Kidney (tissue), 13 donors: ENCODE measurements at regions not wholly inside any gene's neighbourhood (a gene's known extent, or its start where the extent isn't known, plus 50 kb on each side); places are given as distances from the start of the nearest gene placed in this dataset.

ENCODE experiments used
- DNase-seq, 5 donors: peaks; one replicate each; pipeline ENCODE4 v3.0.0-alpha.2; 2013 to 2020
- FAIRE-seq: peaks from 2 replicates; lab custom pipeline; 2012; peaks lifted over from hg19 to GRCh38; lab: Jason Lieb, UNC
- H3K27ac ChIP-seq, 2 donors: one replicate each; pipeline ENCODE4 v1.7.0; 2013; ENCODE audit warnings: low read depth in 2 of 2, low read length in 2 of 2, inconsistent platforms in 1 of 2
- H3K27me3 ChIP-seq: one replicate; pipeline ENCODE4 v1.7.1; 2013; ENCODE audit warnings: low read length, inconsistent platforms; ENCODE audit not compliant: control insufficient read depth, insufficient read depth
- H3K36me3 ChIP-seq, 3 donors: one replicate each; pipeline versions ENCODE4 v1.7.0 to v1.7.1; 2013; ENCODE audit warnings: low read length in 3 of 3, control low read depth in 1 of 3, inconsistent platforms in 1 of 3; ENCODE audit not compliant: insufficient read depth in 3 of 3, control insufficient read depth in 2 of 3
- H3K4me1 ChIP-seq, 3 donors: one replicate each; pipeline versions ENCODE4 v1.7.0 to v1.7.1; 2013; ENCODE audit warnings: low read length in 3 of 3, inconsistent platforms in 1 of 3, low read depth in 1 of 3; ENCODE audit not compliant: control insufficient read depth in 2 of 3, insufficient read depth in 2 of 3
- H3K4me3 ChIP-seq, 3 donors: one replicate each; pipeline versions ENCODE4 v1.7.0 to v1.8.1; 2013; ENCODE audit warnings: low read length in 3 of 3, control low read depth in 1 of 3, inconsistent platforms in 1 of 3
- H3K9ac ChIP-seq, 3 donors: one replicate each; pipeline versions ENCODE4 v1.7.0 to v1.7.1; 2013; ENCODE audit warnings: low read length in 3 of 3, control low read depth in 1 of 3, inconsistent platforms in 1 of 3
- H3K9me3 ChIP-seq, 3 donors: one replicate each; pipeline versions ENCODE4 v1.7.0 to v1.7.1; 2013; ENCODE audit warnings: low read length in 3 of 3, control low read depth in 1 of 3, inconsistent platforms in 1 of 3; ENCODE audit not compliant: control insufficient read depth in 2 of 3, insufficient read depth in 1 of 3
- CTCF ChIP-seq: IDR thresholded peaks from 3 replicates; pipeline ENCODE4 v1.5.1; 2012; ENCODE audit warnings: mild to moderate bottlenecking, moderate library complexity, borderline replicate concordance; ENCODE audit not compliant: insufficient read depth; ENCODE audit errors: extremely low read depth
- intact Hi-C: fragments of 100-400 bp; cut with DNase I; formaldehyde crosslinking; loops from one replicate; pipeline ENCODE4 v1.11.1; 2022
- donor health status: control.
- donor health status: control.
- donor health status: control.
- donor health status: control.
- donor health status: control.
- donor health status: DM: yes; HTN: yes; CAD: no.
- donor health status: Normal renal cell carcinoma (clear cell type).

- H3K9me3 ChIP-seq: no peaks in the 10 kb centered on the region
- intact Hi-C loops: no loop called here
- no peak for FAIRE-seq
- H3K4me3 ChIP-seq: no peak overlapping the region
- H3K4me1 ChIP-seq: no peaks in the 10 kb centered on the region
- no peaks in the 10 kb centered on the region for H3K36me3 ChIP-seq
- no peak overlapping the region for H3K27ac ChIP-seq
- TF ChIP-seq CTCF: no peak
- H3K9ac ChIP-seq: no peak overlapping the region
- no peak for DNase-seq
- H3K27me3 ChIP-seq: no peaks in the 10 kb centered on the region
These were observed 1128.2 kb upstream of the PCDH9 start for GRCh38 chr13:68358294-68358705.

- FAIRE-seq (no peak), DNase-seq (no peak)
- no peaks in the 10 kb centered on the region for H3K36me3 ChIP-seq
- H3K27me3 ChIP-seq: no peaks in the 10 kb centered on the region
- H3K4me1 ChIP-seq: no peaks in the 10 kb centered on the region
- H3K9ac ChIP-seq: no peak overlapping the region
- TF ChIP-seq CTCF: no peak
- intact Hi-C loops: no loop called here
- H3K9me3 ChIP-seq: no peaks in the 10 kb centered on the region
- H3K27ac ChIP-seq: no peak overlapping the region
- no peak overlapping the region for H3K4me3 ChIP-seq
These were observed 1120.4 kb upstream of the PCDH9 start for GRCh38 chr13:68350554-68350953.

- Histone ChIP-seq H3K9me3 (peaks cover 0 to 5% (median 0%) of the 10 kb centered on the region in 3 donors), H3K27me3 (no peaks in the 10 kb centered on the region), H3K4me1 (no peaks in the 10 kb centered on the region), H3K9ac (no peak overlapping the region), H3K36me3 (no peaks in the 10 kb centered on the region), H3K27ac (no peak overlapping the region), H3K4me3 (no peak overlapping the region)
- TF ChIP-seq CTCF: no peak
- DNase-seq (no peak), FAIRE-seq (no peak)
- intact Hi-C loops: no loop called here
These were observed 1117.1 kb upstream of the PCDH9 start for GRCh38 chr13:68347220-68347619.

GRCh38 chr13:68345963-68346531 lies 1115.9 kb upstream of the PCDH9 start:
- H3K36me3 ChIP-seq: no peaks in the 10 kb centered on the region
- H3K27ac ChIP-seq: no peak overlapping the region
- FAIRE-seq (no peak), DNase-seq (no peak)
- no peak overlapping the region for H3K9ac ChIP-seq
- no peak overlapping the region for H3K4me3 ChIP-seq
- H3K27me3 ChIP-seq: no peaks in the 10 kb centered on the region
- intact Hi-C loops: no loop called here
- H3K9me3 ChIP-seq: peaks cover 0 to 5% (median 0%) of the 10 kb centered on the region in 3 donors
- no peaks in the 10 kb centered on the region for H3K4me1 ChIP-seq
- TF ChIP-seq CTCF: no peak
